ENCODE measurements at regions not wholly inside any gene's neighbourhood (a gene's known extent, or its start where the extent isn't known, plus 50 kb on each side); places are given as distances from the start of the nearest gene placed in this dataset.
A peak's percentile ranks its signal among the peaks of the same experiment; 100 is the strongest.

GRCh38 chr2:16331772-16332171 is 333.9 kb downstream of the CYRIA start:
- DNase-seq = no peak

GRCh38 chr2:16330982-16331381 is 334.7 kb downstream of the CYRIA start:
- DNase-seq = no peak

- peak; percentile 83 for DNase-seq
These were observed 335.1 kb downstream of the CYRIA start for GRCh38 chr2:16330571-16330970.

GRCh38 chr2:16330012-16330411 is 335.6 kb downstream of the CYRIA start:
- DNase-seq = no peak

- no peak for DNase-seq
These were observed 336.2 kb downstream of the CYRIA start for GRCh38 chr2:16329421-16329820.

- no peak for DNase-seq
These were observed 337.0 kb downstream of the CYRIA start for GRCh38 chr2:16328521-16329190.

- no peak for DNase-seq
These were observed 338.3 kb downstream of the CYRIA start for GRCh38 chr2:16327326-16327725.

GRCh38 chr2:16326711-16327300 is 338.8 kb downstream of the CYRIA start:
- no peak for DNase-seq

- no peak for DNase-seq
These were observed 339.6 kb downstream of the CYRIA start for GRCh38 chr2:16325976-16326510.

- no peak for DNase-seq
These were observed 340.3 kb downstream of the CYRIA start for GRCh38 chr2:16325016-16325975.

- no peak for DNase-seq
These were observed 341.1 kb downstream of the CYRIA start for GRCh38 chr2:16324544-16324937.

- no peak for DNase-seq
These were observed 341.8 kb downstream of the CYRIA start for GRCh38 chr2:16323551-16324543.

- DNase-seq = no peak
These were observed 342.5 kb downstream of the CYRIA start for GRCh38 chr2:16323126-16323520.

GRCh38 chr2:16322308-16323125 is 343.1 kb downstream of the CYRIA start:
- DNase-seq = no peak

- no peak for DNase-seq
These were observed 343.8 kb downstream of the CYRIA start for GRCh38 chr2:16321872-16322271.

GRCh38 chr2:16321256-16321655 is 344.4 kb downstream of the CYRIA start:
- DNase-seq = no peak

GRCh38 chr2:16320716-16321115 is 344.9 kb downstream of the CYRIA start:
- DNase-seq = no peak

GRCh38 chr2:16319551-16320121 is 346.0 kb downstream of the CYRIA start:
- DNase-seq = peak; percentile 62

- DNase-seq = no peak
These were observed 347.0 kb downstream of the CYRIA start for GRCh38 chr2:16318474-16319195.
